GM21529 (cell line): ENCODE measurements at regions not wholly inside any gene's neighbourhood (a gene's known extent, or its start where the extent isn't known, plus 50 kb on each side); places are given as distances from the start of the nearest gene placed in this dataset.

Experiments used
- ATAC-seq: cut with Tn5 transposase; IDR thresholded peaks from one replicate; pipeline ENCODE4 v1.9.1; 2021; ENCODE audit not compliant: unreplicated experiment

DNA sequence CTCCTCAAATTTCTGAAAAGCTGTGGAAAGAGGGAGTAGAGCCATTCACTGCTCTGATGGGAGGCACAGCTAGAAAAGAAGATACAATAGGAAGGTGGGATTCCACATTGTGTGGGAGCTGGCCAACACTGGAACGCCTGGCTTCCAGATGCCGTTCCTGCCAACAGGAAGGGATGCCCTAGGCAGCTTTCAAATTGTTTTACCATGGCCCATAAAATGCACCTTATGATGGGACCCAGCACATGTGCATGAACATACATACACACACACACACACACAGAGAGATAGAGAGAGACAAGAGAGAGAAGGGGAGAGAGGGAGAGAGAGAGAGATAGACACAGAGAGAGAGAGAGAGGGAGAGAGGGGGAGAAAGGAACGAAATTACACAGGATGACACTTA lies 86.1 kb upstream of the BZW1 start:
- ATAC-seq, result no peak

DNA sequence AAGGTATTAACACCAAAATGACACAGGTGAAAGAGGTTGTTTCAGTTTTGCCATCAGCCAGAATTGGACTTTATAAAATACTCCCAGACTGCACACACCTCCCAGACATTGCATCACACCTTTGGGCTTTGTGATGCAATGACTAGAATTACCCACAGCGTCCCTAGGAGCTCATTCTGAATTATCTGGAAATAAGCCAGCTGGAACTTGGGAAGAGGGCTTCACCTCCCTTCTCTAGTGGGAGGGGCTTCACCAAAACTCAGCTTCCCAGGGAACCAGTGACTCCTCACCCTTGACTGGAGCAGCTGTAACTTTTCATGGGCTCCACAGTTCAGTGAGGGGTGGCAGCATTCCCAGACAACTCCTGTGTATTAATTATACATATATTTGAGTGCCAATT lies 83.1 kb upstream of the BZW1 start:
- ATAC-seq, result no peak

DNA sequence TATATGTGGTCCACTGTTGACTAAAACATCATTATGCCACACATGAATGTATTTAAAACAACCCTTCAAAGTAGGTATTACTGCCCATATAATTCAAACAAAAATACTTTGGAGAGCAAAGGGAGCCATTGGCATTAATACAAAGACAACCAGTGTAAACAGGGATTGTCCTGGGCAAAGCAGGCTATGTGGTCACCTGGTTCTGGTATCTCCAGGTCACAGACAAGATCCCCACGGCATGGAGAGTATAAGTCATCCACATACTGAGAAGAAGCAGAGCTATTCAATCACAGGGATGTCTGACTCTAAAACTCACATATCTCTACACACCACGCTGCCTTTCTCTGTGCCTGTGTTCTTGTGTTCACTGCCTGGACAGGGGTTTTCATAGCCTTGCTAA lies 81.4 kb upstream of the BZW1 start:
- no peak for ATAC-seq

- ATAC-seq, result no peak
These were observed 80.8 kb upstream of the BZW1 start for GRCh38 chr2:200730960-200731359.

GRCh38 chr2:200732866-200733265 lies 78.8 kb upstream of the BZW1 start:
- ATAC-seq, result no peak

- ATAC-seq, result no peak
These were observed 78.0 kb upstream of the BZW1 start for GRCh38 chr2:200733713-200734198.

GRCh38 chr2:200735061-200735460 lies 76.6 kb upstream of the BZW1 start:
- no peak for ATAC-seq

DNA sequence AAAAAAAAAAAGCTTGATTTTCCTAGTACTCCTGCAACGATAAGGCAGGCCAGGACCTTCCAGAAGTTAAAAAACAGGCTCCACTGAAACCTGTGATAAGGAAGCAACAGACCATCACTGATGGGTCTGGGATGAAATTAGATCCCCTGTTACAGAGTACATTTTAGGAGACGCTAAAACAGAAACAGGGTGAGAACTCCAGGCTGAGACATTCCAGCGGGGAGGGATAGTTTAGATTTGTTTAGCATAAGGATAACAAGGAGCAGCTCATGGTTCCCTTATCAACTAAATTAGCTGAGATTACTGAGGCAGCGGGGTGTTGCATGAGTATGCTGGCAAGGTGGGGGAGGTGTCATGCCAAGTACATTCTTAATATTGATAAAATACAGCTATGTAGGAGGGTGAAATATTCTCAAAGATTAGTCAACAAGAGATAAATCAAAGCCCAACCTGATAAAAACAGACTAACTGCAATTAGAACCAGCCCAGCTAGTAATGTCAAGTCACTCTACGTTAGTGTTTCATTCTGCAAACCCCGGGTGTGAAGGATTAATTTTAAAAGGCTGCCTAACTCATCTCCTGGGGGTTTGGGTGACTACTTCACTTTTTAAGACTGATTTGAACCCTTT lies 75.0 kb upstream of the BZW1 start:
- ATAC-seq, result no peak

DNA sequence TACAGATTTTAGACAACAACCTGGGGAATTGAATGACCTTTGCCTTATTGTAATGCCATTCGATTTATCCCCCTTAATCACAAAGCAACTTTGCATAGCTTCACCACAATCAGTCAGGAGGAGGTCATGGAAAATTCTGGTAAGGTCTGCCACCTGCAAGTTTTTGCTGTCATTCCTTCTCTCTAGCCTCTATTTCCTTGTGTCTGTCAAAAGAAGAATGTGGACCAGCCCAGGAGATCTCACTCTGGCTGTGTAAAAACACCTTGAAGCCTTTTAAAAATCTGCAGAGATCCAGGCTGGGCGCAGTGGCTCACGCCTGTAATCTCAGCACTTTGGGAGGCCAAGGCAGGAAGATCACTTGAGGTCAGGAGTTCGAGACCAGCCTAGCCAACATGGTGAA lies 74.1 kb upstream of the BZW1 start:
- ATAC-seq, result no peak

GRCh38 chr2:200738590-200738989 lies 73.1 kb upstream of the BZW1 start:
- no peak for ATAC-seq

- ATAC-seq, result no peak
These were observed 70.8 kb upstream of the BZW1 start for GRCh38 chr2:200740907-200741306.

GRCh38 chr2:200741468-200742202 lies 70.1 kb upstream of the BZW1 start:
- no peak for ATAC-seq

DNA sequence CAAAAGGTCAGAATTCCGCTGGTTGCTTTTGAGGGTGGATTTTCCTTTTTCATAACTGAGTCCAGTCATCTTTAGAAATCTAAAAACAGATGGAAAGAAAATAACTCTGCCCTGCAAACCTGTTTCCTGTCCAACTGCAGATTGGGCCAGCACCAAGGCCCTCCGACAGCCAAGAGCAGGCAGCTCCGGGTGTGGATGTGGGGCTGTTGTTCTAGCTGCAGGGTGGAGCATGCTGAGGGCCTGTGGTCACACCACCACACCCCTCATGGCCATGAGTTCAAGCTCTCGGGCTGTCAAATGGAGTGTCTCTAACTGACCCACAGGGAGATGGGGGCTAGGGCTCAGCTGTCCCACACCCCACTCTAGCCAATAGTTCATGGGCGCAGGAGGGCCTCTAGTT lies 69.3 kb upstream of the BZW1 start:
- ATAC-seq, result no peak

- ATAC-seq, result no peak
These were observed 68.6 kb upstream of the BZW1 start for GRCh38 chr2:200743042-200743676.

- no peak for ATAC-seq
These were observed 67.5 kb upstream of the BZW1 start for GRCh38 chr2:200744201-200744602.

DNA sequence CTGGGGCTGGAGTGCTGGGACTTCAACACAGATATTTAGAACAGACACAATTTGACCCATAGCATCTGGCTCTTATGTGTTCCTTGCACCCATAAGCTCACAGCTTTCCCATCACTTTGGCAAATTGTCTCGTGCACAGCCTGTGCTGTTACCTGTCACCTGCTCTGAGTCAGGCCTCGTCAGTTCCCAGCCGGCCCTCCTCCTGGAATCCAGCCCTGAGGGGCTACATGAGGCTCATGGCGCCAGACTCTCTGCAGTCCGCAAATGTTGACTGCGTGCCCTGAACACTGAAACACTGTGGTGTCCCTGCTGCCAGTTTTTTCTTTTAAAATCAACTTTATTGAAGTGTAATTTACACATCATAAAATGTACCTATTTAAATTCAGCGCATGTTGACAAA lies 65.4 kb upstream of the BZW1 start:
- no peak for ATAC-seq

DNA sequence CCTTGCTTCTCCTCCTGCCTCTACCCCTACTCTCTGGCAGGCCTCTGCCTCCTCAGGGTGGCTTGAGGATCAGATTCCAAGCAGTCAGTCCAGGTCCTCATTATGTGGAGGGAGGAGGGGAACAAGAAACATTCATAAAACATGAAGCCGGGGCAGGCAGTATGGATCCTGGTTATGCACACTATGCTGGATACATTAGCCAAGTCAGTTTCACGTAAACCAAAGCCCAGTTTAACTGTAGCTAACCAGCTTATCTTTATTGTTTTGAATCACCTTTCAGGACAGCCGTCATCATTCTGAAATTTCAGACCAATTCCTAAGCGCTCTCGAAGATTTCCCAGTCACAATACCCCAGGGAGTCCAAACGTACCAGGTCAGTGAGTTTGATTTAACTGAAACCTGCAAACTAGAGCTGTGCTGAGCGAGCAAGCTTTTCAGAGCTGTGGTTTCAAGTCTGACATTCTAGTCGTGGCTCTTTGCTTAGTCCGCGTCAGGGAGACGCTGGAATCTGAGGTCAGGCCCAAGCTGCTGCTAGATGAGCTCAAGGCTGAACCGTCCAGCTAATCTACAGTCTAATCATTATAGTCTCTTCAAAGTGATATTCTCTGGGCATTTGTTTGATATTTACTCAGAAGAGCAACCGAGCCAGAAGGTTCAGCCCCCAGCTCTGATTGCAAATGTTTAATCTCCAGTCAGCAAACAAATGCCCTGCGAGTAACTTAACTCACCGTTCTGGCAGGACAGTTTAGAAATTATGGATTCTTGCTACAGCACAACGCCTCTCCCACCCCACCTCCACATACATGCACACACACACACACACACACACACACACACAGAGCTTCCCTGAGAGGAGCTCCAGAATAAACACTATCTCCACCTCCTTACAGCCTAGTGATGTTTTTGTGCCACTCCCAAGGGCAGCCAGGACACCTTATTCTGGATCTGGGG lies 63.8 kb upstream of the BZW1 start:
- ATAC-seq, result no peak

GRCh38 chr2:200748779-200749178 lies 62.9 kb upstream of the BZW1 start:
- ATAC-seq, result no peak

DNA sequence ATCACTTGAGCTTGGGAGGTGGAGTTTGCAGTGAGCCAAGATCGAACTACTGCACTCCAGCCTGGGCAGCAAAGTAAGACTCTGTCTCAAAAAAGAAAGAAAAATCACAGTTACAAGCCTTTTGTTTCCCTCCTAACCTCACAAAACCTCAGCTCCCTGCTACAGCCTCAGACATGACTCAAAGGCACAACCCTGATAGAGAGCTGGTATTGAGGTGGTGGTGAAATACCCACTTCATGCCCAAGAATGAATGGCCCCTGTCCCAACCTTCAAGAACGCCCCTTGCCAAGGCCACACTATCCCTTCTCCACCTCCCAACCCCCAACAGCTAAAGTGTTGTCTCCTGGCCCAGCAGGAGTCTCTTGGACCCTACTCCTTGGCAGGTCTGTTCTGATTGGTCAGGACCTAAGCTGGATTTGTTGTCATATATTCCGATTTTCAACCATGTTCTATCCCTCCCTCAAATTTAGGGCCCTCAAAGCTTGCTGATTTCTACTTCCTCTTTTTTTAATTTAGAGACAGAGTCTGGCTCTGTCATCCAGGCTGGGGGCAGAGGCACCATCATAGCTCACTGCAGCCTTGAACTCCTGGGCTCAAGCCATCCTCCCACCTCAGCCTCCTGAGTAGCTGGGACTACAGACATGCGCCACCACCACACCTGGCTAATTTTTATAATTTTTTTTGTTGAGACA lies 61.9 kb upstream of the BZW1 start:
- no peak for ATAC-seq

- ATAC-seq, result no peak
These were observed 61.3 kb upstream of the BZW1 start for GRCh38 chr2:200750323-200750910.
